Esophagus muscularis mucosa (tissue), 4 donors: ENCODE measurements at regions not wholly inside any gene's neighbourhood (a gene's known extent, or its start where the extent isn't known, plus 50 kb on each side); places are given as distances from the start of the nearest gene placed in this dataset.

Experiments
- CTCF ChIP-seq, 3 experiments: fragments of 200-600 bp in 2 of 3; fragments of 450-650 bp in 1 of 3; sonication (generic) in 2 of 3; IDR thresholded peaks; one replicate each; pipeline ENCODE4 v1.5.1; 2017 to 2019; ENCODE audit warnings: antibody characterized with exemption in 3 of 3, mild to moderate bottlenecking in 2 of 3, moderate library complexity in 1 of 3
- EP300 ChIP-seq: sonication (generic); formaldehyde crosslinking; IDR thresholded peaks from one replicate; pipeline ENCODE4 v1.6.1; 2017; ENCODE audit warnings: antibody characterized with exemption
- POLR2AphosphoS5 ChIP-seq, 2 donors: sonication (generic); formaldehyde crosslinking; IDR thresholded peaks; one replicate each; pipeline ENCODE4 v1.6.1; 2017; ENCODE audit warnings: antibody characterized with exemption in 2 of 2

GRCh38 chr5:87844866-87845265, 423.8 kb downstream of the TMEM161B start:
- TF ChIP-seq CTCF (IDR thresholded peaks at IDR 0.05), result no peak
- no peak for TF ChIP-seq POLR2AphosphoS5 (IDR thresholded peaks at IDR 0.05)
- no peak for TF ChIP-seq EP300
